HFF-Myc (cell line): ENCODE measurements at regions not wholly inside any gene's neighbourhood (a gene's known extent, or its start where the extent isn't known, plus 50 kb on each side); places are given as distances from the start of the nearest gene placed in this dataset.

Experiments used
- DNase-seq: peaks from one replicate; pipeline ENCODE4 v3.0.0-alpha.2; 2011; ENCODE audit warnings: low read depth; ENCODE audit errors: extremely low read depth
- H3K4me3 ChIP-seq: replicated peaks from 2 replicates; pipeline ENCODE4 v1.5.1; 2011; ENCODE audit warnings: low read depth, mild to moderate bottlenecking, control low read depth, low read length
- TF ChIP-seq, protein P1 (sequence below): IDR thresholded peaks from 2 replicates; pipeline ENCODE4 v1.5.1; 2012; ENCODE audit warnings: mild to moderate bottlenecking, low read depth, low read length, control low read depth; ENCODE audit errors: missing control alignments

DNA sequence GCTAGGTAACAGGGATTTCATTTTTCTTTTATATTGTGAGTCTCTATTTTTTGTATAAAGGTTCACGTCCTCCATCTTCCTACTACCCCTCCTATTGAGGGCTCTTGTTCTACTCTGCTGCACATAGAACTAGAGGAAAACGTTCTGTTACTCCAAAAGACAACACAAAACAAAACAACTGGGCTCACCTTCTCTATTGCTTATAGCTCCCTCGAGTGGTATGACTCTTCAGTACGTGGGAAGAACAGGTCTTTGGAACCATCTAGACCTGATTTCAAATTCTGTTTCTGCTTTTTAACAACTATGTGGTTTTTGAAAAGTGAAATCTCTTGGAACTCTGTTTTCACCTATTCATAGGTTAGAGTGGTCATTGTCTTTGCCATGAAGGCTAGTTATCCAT, 515.3 kb downstream of the SOX2 start:
- TF ChIP-seq, protein P1, sequence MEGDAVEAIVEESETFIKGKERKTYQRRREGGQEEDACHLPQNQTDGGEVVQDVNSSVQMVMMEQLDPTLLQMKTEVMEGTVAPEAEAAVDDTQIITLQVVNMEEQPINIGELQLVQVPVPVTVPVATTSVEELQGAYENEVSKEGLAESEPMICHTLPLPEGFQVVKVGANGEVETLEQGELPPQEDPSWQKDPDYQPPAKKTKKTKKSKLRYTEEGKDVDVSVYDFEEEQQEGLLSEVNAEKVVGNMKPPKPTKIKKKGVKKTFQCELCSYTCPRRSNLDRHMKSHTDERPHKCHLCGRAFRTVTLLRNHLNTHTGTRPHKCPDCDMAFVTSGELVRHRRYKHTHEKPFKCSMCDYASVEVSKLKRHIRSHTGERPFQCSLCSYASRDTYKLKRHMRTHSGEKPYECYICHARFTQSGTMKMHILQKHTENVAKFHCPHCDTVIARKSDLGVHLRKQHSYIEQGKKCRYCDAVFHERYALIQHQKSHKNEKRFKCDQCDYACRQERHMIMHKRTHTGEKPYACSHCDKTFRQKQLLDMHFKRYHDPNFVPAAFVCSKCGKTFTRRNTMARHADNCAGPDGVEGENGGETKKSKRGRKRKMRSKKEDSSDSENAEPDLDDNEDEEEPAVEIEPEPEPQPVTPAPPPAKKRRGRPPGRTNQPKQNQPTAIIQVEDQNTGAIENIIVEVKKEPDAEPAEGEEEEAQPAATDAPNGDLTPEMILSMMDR, result no peak
- no peak overlapping the region for H3K4me3 ChIP-seq
- DNase-seq, result no peak

DNA sequence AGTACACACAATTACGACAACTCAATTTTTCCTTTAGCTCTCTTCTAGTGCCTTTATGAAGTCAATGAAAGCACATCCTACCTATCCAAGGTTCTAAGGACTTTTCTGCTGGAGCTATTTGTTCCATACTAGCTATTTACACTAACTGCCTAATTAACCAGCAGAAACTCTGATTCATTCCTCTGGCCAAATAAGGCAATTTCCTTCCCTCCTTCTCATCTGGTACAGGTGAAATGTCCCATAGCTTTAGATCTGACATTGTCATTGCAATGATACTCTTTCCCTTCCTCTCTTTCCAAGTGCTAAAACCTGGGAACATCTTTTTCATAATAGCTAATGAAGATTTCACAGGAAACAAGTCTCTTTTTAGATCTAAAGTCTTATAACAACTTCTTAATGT, 521.7 kb downstream of the SOX2 start:
- no peak for DNase-seq
- no peak overlapping the region for H3K4me3 ChIP-seq
- TF ChIP-seq, protein P1, result no peak

DNA sequence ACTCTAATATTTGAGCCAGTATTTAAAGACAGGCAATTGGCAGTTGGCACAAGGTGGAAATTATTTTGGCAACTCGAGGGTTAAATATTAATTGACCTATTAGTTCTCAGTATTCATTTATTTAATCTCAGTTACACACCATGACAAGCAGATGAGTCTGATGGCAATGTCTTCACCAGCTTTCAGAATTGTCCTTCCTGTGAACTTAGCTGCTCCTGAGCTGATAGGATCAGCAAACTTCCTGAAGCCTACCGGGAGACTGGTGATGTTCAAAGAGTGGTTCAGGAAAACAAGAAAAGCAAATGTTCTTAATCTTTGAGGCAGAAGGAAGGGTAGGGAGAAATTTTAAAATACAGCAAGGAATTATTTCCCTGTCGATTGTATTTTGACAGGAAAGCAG, 522.2 kb downstream of the SOX2 start:
- no peak for DNase-seq
- H3K4me3 ChIP-seq, result no peak overlapping the region
- TF ChIP-seq, protein P1, result no peak

DNA sequence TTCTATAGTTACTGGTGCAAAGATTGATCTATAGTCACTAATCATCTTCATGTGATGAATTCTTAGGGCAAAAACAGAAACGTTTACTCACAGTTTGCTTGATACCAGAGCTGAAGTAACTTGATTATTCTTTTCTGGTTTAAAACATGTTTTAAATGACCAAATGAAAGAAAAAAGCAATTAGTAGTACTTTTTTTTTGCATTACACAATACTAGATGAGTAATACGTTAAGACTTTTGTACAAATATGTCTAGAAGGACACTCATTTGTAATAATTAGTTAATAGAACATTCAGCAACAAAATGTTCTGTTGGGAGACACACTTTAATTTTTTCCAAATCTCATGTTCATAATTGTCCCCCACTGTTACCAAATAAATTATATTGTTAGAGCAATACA, 523.2 kb downstream of the SOX2 start:
- no peak overlapping the region for H3K4me3 ChIP-seq
- TF ChIP-seq, protein P1, result no peak
- DNase-seq, result no peak

DNA sequence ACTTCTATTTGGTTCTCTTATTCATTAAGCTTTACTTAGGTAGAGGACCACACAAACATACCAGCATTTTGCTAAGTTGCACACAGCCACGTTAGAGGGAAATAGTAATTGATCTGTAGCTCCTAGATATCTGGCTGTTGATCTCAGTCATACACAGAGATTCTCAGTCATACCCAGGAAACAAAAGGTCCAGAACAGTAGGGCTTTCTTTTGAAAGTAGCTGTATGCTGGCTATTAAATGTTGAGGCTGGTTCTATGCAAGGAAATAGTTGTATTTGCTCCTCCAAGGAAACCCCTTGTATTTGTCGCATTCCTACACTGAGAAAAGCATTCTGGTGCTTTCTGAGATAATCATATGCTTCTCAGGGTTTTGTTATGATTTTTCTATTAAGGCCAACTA, 523.8 kb downstream of the SOX2 start:
- TF ChIP-seq, protein P1, result no peak
- H3K4me3 ChIP-seq, result no peak overlapping the region
- DNase-seq, result no peak

- no peak overlapping the region for H3K4me3 ChIP-seq
- TF ChIP-seq, protein P1, result no peak
- DNase-seq, result no peak
Measured at GRCh38 chr3:182238126-182238525, 526.4 kb downstream of the SOX2 start.

GRCh38 chr3:182239316-182239715, 527.6 kb downstream of the SOX2 start:
- no peak overlapping the region for H3K4me3 ChIP-seq
- DNase-seq, result no peak
- TF ChIP-seq, protein P1, result no peak
